Mucosa of descending colon (tissue), 3 donors: ENCODE measurements at regions not wholly inside any gene's neighbourhood (a gene's known extent, or its start where the extent isn't known, plus 50 kb on each side); places are given as distances from the start of the nearest gene placed in this dataset.
A peak's percentile ranks its signal among the peaks of the same experiment; 100 is the strongest.

Source experiments
- ATAC-seq: fragments of 200-7000 bp; cut with Tn5 transposase; one replicate; pipeline ENCODE4 v1.9.1; 2020; ENCODE audit warnings: mild to moderate bottlenecking, moderate library complexity
- DNase-seq, 3 donors: peaks; one replicate each; pipeline ENCODE4 v3.0.0-alpha.2; 2020
- H3K36me3 ChIP-seq: fragments of 200-600 bp; one replicate; pipeline ENCODE4 v1.8.0; 2021; ENCODE audit warnings: low read depth, mild to moderate bottlenecking
- H3K4me1 ChIP-seq: fragments of 200-600 bp; one replicate; pipeline ENCODE4 v1.8.0; 2021; ENCODE audit warnings: low read depth, mild to moderate bottlenecking
- H3K4me3 ChIP-seq: fragments of 200-600 bp; one replicate; pipeline ENCODE4 v1.8.0; 2021; ENCODE audit warnings: mild to moderate bottlenecking
- H3K9me3 ChIP-seq: fragments of 200-600 bp; one replicate; pipeline ENCODE4 v1.8.0; 2021; ENCODE audit warnings: mild to moderate bottlenecking
- CTCF ChIP-seq: fragments of 200-600 bp; IDR thresholded peaks from one replicate; pipeline ENCODE4 v1.8.0; 2022; ENCODE audit warnings: antibody characterized with exemption, mild to moderate bottlenecking
- intact Hi-C, 2 donors: fragments of 100-400 bp; cut with DNase I in 1 of 2; cut with micrococcal nuclease in 1 of 2; formaldehyde crosslinking; loops; one replicate each; pipeline versions ENCODE4 v1.11.0 to v1.11.1; 2022; cut with DNase I, micrococcal nuclease
- donor health status: DM: no; HTN: no; CAD: no; lungs with moderate emphysema.
- donor health status: DM: no; HTN: no; CAD: no.
- donor health status: DM: no; HTN: yes; CAD: no.

- TF ChIP-seq CTCF: no peak
- H3K4me1 ChIP-seq: no peaks in the 10 kb centered on the region
- H3K9me3 ChIP-seq: no peaks in the 10 kb centered on the region
- H3K36me3 ChIP-seq: no peaks in the 10 kb centered on the region
- no peak for ATAC-seq
- intact Hi-C loops: no loop called here
- DNase-seq: no peak
- no peak overlapping the region for H3K4me3 ChIP-seq
These were observed 132.6 kb upstream of the PROK2 start for GRCh38 chr3:71917545-71917944.

DNA sequence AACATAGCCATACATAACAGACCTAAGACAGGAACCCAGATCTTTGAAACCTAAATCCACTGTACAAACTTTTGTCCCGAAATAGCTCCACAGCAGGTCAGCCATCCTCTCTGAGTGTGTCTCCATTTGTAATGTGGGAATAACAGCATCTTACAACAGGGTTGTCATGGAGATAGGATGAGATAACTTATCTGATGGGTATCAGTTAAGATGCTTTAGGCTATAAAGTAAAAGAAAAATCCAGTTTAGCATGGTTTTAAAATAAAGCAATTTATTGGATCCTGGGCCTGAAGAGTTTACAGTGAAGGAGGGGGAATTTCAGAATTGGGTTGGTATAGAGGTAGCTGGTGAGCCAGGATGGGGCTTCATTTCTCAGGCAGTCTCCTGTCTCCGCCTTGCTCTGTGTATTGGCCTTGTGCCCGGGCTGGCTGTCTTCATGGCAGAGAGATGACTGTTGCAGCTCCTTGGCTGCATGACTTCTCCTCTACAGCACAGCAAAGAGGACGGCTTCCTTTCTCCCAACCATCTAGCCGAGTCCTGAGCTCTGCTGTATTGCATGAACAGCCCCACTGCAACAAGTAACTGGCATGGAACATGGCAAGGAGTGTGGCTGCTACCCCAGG, 131.9 kb upstream of the PROK2 start:
- H3K36me3 ChIP-seq: no peaks in the 10 kb centered on the region
- DNase-seq (peak in 1 of 3 donors; percentile 24), ATAC-seq (no peak)
- no peak for TF ChIP-seq CTCF
- intact Hi-C loops: no loop called here
- H3K4me3 ChIP-seq: no peak overlapping the region
- H3K4me1 ChIP-seq: no peaks in the 10 kb centered on the region
- no peaks in the 10 kb centered on the region for H3K9me3 ChIP-seq

DNA sequence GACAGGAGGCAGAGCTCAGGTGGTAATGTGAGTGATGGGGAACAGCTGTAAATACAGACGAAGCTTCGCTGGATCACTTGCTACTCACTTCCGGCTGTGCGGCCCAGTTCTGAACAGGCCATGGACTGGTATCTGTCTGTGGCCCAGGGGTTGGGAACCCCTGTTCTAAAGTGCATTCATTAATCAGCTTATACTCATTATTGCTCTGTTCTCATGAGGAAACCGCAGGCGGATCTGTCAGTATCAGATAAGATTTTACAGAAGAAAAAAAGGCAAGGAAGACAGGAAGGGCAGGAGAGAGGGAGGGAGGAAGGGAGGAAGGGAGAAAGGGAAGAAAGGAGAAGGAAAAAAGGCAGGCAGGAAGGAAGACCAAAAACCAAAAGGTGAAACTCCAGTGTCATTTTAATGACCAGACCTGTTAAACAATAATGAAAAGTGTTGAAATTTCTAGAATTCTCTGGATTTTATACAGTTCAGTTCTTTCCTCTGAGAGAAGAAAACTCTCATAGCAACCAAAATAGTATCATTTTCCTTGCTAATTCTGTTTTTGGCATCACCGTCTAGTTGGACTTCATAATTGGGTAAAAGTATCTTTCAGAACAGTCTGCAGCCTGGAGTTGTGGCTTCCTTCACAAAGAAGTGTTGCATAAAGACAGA, 128.0 kb upstream of the PROK2 start:
- Histone ChIP-seq H3K36me3 (no peaks in the 10 kb centered on the region), H3K9me3 (no peaks in the 10 kb centered on the region), H3K4me1 (no peaks in the 10 kb centered on the region), H3K4me3 (no peak overlapping the region)
- intact Hi-C loops: no loop called here
- DNase-seq (no peak), ATAC-seq (no peak)
- no peak for TF ChIP-seq CTCF

- no peak for ATAC-seq
These were observed 125.2 kb upstream of the PROK2 start for GRCh38 chr3:71910108-71910507.

GRCh38 chr3:71907996-71908395, 123.0 kb upstream of the PROK2 start:
- Histone ChIP-seq H3K9me3 (no peaks in the 10 kb centered on the region), H3K4me3 (no peak overlapping the region), H3K4me1 (no peaks in the 10 kb centered on the region), H3K36me3 (no peaks in the 10 kb centered on the region)
- ATAC-seq (no peak), DNase-seq (no peak)
- TF ChIP-seq CTCF: no peak
- intact Hi-C loops: no loop called here

More at GRCh38 chr3:71910108-71910507, 125.2 kb upstream of the PROK2 start:
- Histone ChIP-seq H3K4me1 (no peaks in the 10 kb centered on the region), H3K9me3 (no peaks in the 10 kb centered on the region), H3K36me3 (no peaks in the 10 kb centered on the region), H3K4me3 (no peak overlapping the region)
- DNase-seq: no peak
- intact Hi-C loops: no loop called here
- no peak for TF ChIP-seq CTCF
